SK-N-SH (cell line): ENCODE measurements at regions not wholly inside any gene's neighbourhood (a gene's known extent, or its start where the extent isn't known, plus 50 kb on each side); places are given as distances from the start of the nearest gene placed in this dataset.

Experiments
- CTCF ChIA-PET: fragments of 300-600, 350-600 bp; formaldehyde crosslinking; extraction: SDS; loops from one replicate; lab custom pipeline; 2021; lab: Yijun Ruan, JAX
- POLR2A ChIA-PET: fragments of 350-600 bp; sonication (Branson Sonifier 250); formaldehyde crosslinking; extraction: SDS; loops from one replicate; lab custom pipeline; 2020; ENCODE audit warnings: antibody characterized with exemption, inconsistent platforms; lab: Yijun Ruan, JAX
- DNase-seq: peaks from one replicate; pipeline ENCODE4 v3.0.0; 2012
- H2AFZ ChIP-seq: fragments of 200-600 bp; sonication (generic); 2 replicates; pipeline ENCODE4 v1.8.1; 2016; ENCODE audit warnings: antibody characterized with exemption, mild to moderate bottlenecking, low read depth
- H3F3A ChIP-seq: fragments of 200-600 bp; sonication (generic); replicated peaks from 2 replicates; pipeline ENCODE3; 2016; ENCODE audit warnings: antibody characterized with exemption, mild to moderate bottlenecking; ENCODE audit not compliant: insufficient read depth
- H3K27ac ChIP-seq, 2 experiments: fragments of 200-500 bp in 1 of 2; fragments of 200-600 bp in 1 of 2; sonication (Bioruptor generic) in 1 of 2; sonication (generic), shearing (Covaris generic) in 1 of 2; 2 replicates each; pipeline versions ENCODE4 v1.5.1 to v1.6.1; 2014 to 2016; ENCODE audit warnings: low read depth in 2 of 2, inconsistent platforms in 1 of 2, low read length in 1 of 2, mild to moderate bottlenecking in 1 of 2, mixed read lengths in 1 of 2
- H3K27me3 ChIP-seq: fragments of 200-600 bp; sonication (generic), shearing (Covaris generic); 2 replicates; pipeline ENCODE4 v1.6.1; 2016; ENCODE audit warnings: mixed run types; ENCODE audit not compliant: insufficient read depth
- H3K36me3 ChIP-seq, 2 experiments: fragments of 200-500 bp in 1 of 2; fragments of 200-600 bp in 1 of 2; sonication (Bioruptor generic) in 1 of 2; sonication (generic) in 1 of 2; replicated peaks in 1 of 2; 2 replicates each; pipeline versions ENCODE3 to v1.5.1; 2014 to 2016; ENCODE audit warnings: low read length in 1 of 2, mild to moderate bottlenecking in 1 of 2; ENCODE audit not compliant: insufficient read depth in 2 of 2, control insufficient read depth in 1 of 2
- H3K4me1 ChIP-seq, 2 experiments: fragments of 200-500 bp in 1 of 2; fragments of 200-600 bp in 1 of 2; sonication (Bioruptor generic) in 1 of 2; sonication (generic), shearing (Covaris generic) in 1 of 2; 2 replicates each; pipeline versions ENCODE4 v1.5.1 to v1.6.1; 2014 to 2016; ENCODE audit warnings: low read depth in 1 of 2, low read length in 1 of 2, mixed run types in 1 of 2; ENCODE audit not compliant: insufficient read depth in 2 of 2, control insufficient read depth in 1 of 2
- H3K4me2 ChIP-seq: fragments of 200-600 bp; sonication (generic), shearing (Covaris generic); 2 replicates; pipeline ENCODE4 v1.6.1; 2017; ENCODE audit warnings: mixed run types
- H3K4me3 ChIP-seq, 2 experiments: fragments of 200-500 bp in 1 of 2; fragments of 200-600 bp in 1 of 2; sonication (Bioruptor generic) in 1 of 2; sonication (generic), shearing (Covaris generic) in 1 of 2; 2 replicates each; pipeline versions ENCODE4 v1.5.1 to v1.8.1; 2014 to 2016; ENCODE audit warnings: low read depth in 2 of 2, inconsistent platforms in 1 of 2, low read length in 1 of 2, mild to moderate bottlenecking in 1 of 2, mixed read lengths in 1 of 2, moderate library complexity in 1 of 2
- H3K79me2 ChIP-seq: fragments of 200-600 bp; sonication (generic); 2 replicates; pipeline ENCODE4 v1.8.1; 2017; ENCODE audit warnings: mild to moderate bottlenecking; ENCODE audit not compliant: insufficient read depth
- H3K9ac ChIP-seq: fragments of 200-600 bp; sonication (generic); 2 replicates; pipeline ENCODE4 v1.6.1; 2017; ENCODE audit warnings: mixed run types
- H3K9me2 ChIP-seq: fragments of 200-600 bp; sonication (generic); 2 replicates; pipeline ENCODE4 v1.6.1; 2017; ENCODE audit warnings: mixed run types
- H3K9me3 ChIP-seq: fragments of 200-600 bp; sonication (generic); 2 replicates; pipeline ENCODE4 v1.6.1; 2017; ENCODE audit warnings: mixed run types, mild to moderate bottlenecking, moderate library complexity
- H4K20me1 ChIP-seq: fragments of 200-600 bp; sonication (generic); 2 replicates; pipeline ENCODE4 v1.6.1; 2017; ENCODE audit warnings: mild to moderate bottlenecking, mixed run types; ENCODE audit not compliant: insufficient read depth
- CTCF ChIP-seq: fragments of 200-600 bp; sonication (generic); IDR thresholded peaks from 2 replicates; pipeline ENCODE4 v1.6.1; 2017; ENCODE audit warnings: antibody characterized with exemption, mild to moderate bottlenecking, moderate library complexity
- ELF1 ChIP-seq: IDR thresholded peaks from 2 replicates; pipeline ENCODE4 v1.4.0; 2012
- FOSL2 ChIP-seq: IDR thresholded peaks from 2 replicates; pipeline ENCODE4 v1.4.0; 2012; ENCODE audit warnings: low read depth, mild to moderate bottlenecking, moderate library complexity, borderline replicate concordance
- FOXJ3 ChIP-seq: sonication (generic); formaldehyde crosslinking; IDR thresholded peaks from 2 replicates; pipeline ENCODE4 v1.5.1; 2020; ENCODE audit warnings: mild to moderate bottlenecking, missing genetic modification reagents
- FOXM1 ChIP-seq: IDR thresholded peaks from 2 replicates; pipeline ENCODE4 v1.4.0; 2012; ENCODE audit warnings: low read depth, mild to moderate bottlenecking
- GATA2 ChIP-seq: sonication (generic); formaldehyde crosslinking; IDR thresholded peaks from 2 replicates; pipeline ENCODE4 v1.5.0; 2020; ENCODE audit warnings: mild to moderate bottlenecking, missing genetic modification reagents
- JUND ChIP-seq: IDR thresholded peaks from 2 replicates; pipeline ENCODE4 v1.4.0; 2012
- MEF2A ChIP-seq: IDR thresholded peaks from 2 replicates; pipeline ENCODE4 v1.4.0; 2012; ENCODE audit warnings: low read depth, borderline replicate concordance
- NRF1 ChIP-seq: IDR thresholded peaks from 2 replicates; pipeline ENCODE4 v1.6.1; 2012; ENCODE audit warnings: low read depth, mild to moderate bottlenecking, low read length
- POLR2AphosphoS5 ChIP-seq: IDR thresholded peaks from 2 replicates; pipeline ENCODE4 v1.6.1; 2012; ENCODE audit warnings: low read depth, low read length
- RCOR1 ChIP-seq: fragments of 150-350 bp; IDR thresholded peaks from 2 replicates; pipeline ENCODE4 v1.6.1; 2017; ENCODE audit warnings: antibody characterized with exemption, low read length
- REST ChIP-seq: IDR thresholded peaks from 2 replicates; pipeline ENCODE4 v1.6.1; 2012; ENCODE audit warnings: mild to moderate bottlenecking, low read depth, low read length, moderate library complexity
- RFX5 ChIP-seq: IDR thresholded peaks from 2 replicates; pipeline ENCODE4 v1.6.1; 2012; ENCODE audit warnings: mild to moderate bottlenecking, improper control_type of control experiment, low read length
- TAF1 ChIP-seq: IDR thresholded peaks from 2 replicates; pipeline ENCODE4 v1.6.1; 2012; ENCODE audit warnings: low read depth, mild to moderate bottlenecking, low read length, moderate library complexity, borderline replicate concordance
- TEAD4 ChIP-seq: IDR thresholded peaks from 2 replicates; pipeline ENCODE4 v1.4.0; 2012; ENCODE audit warnings: mild to moderate bottlenecking, borderline replicate concordance; ENCODE audit not compliant: insufficient read depth
- WGBS: methylation state at CpG from one replicate; pipeline ENCODE4 v1.1.6; 2017; ENCODE audit warnings: low lambda C conversion rate; 5-methylcytosine and 5-hydroxymethylcytosine counted together
- TF ChIP-seq, protein P1 (sequence below): IDR thresholded peaks from 2 replicates; pipeline ENCODE4; 2012
- TF ChIP-seq, protein P2 (sequence below): IDR thresholded peaks from 2 replicates; pipeline ENCODE4 v1.4.0; 2012; ENCODE audit warnings: low read depth, borderline replicate concordance

DNA sequence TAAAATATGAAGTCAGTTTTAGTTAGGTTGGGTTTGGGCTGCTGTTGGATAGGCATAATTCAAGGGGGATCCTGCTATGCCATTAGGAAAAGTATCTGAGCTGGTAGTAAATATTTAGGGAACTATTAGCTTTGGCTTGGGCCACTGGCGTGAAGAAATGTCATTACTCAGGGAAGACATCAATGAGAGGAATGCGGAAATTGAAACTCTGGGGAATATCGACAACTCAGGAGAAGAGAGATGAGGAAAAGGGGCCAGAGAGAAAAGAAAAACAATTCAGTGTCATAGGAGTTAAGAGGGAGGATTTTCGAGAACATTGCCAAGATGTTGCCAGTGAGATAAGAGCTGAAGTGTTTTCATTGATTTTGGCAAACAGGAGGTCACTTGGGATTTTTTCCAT lies 149.7 kb upstream of the PARD3B start (continued):
- no peak for TF ChIP-seq REST

DNA sequence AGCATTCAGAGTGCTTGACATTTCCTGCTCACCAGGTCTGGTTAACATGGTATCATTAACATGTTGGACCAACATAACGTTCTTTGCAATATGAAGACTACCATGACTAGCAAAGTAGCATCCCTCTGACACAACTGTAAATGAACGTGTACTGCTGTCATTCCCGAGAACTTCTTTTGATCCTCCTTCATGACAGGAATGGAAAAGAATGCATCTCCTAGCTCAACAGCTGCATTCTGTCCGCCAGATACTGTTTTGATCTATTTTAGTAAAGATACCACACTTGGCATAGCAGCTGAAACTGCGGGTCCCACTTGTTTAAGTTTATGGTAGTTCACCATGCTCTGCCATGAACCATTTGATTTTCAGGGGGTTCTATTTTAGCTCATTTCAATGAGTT lies 144.2 kb upstream of the PARD3B start:
- no peak overlapping the region for H2AFZ ChIP-seq
- no peaks in the 10 kb centered on the region for H3K9me2 ChIP-seq
- H3K27ac ChIP-seq, result no peak overlapping the region
- ChIA-PET POLR2A (no interaction called here), CTCF (no interaction called here)
- no peaks in the 10 kb centered on the region for H3K27me3 ChIP-seq
- TF ChIP-seq GATA2 (CRISPR knock-in tag) (no peak), FOXJ3 (CRISPR knock-in tag) (no peak)
- TF ChIP-seq, protein P1, sequence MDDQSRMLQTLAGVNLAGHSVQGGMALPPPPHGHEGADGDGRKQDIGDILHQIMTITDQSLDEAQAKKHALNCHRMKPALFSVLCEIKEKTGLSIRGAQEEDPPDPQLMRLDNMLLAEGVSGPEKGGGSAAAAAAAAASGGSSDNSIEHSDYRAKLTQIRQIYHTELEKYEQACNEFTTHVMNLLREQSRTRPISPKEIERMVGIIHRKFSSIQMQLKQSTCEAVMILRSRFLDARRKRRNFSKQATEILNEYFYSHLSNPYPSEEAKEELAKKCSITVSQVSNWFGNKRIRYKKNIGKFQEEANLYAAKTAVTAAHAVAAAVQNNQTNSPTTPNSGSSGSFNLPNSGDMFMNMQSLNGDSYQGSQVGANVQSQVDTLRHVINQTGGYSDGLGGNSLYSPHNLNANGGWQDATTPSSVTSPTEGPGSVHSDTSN, result no peak
- WGBS, result 38% methylated on average over 5 of the region's 5 CpGs
- no peak for DNase-seq
- no peaks in the 10 kb centered on the region for H4K20me1 ChIP-seq
- H3K4me3 ChIP-seq, result no peak overlapping the region
- H3F3A ChIP-seq, result no peaks in the 10 kb centered on the region
- H3K4me1 ChIP-seq, result peaks cover 0 to 3% of the 10 kb centered on the region in 2 experiments; a peak in 2 of 4 replicates
- H3K4me2 ChIP-seq, result no peak overlapping the region
- H3K36me3 ChIP-seq, result no peaks in the 10 kb centered on the region
- H3K9ac ChIP-seq, result no peak overlapping the region
- H3K79me2 ChIP-seq, result no peaks in the 10 kb centered on the region
- H3K9me3 ChIP-seq, result no peaks in the 10 kb centered on the region

DNA sequence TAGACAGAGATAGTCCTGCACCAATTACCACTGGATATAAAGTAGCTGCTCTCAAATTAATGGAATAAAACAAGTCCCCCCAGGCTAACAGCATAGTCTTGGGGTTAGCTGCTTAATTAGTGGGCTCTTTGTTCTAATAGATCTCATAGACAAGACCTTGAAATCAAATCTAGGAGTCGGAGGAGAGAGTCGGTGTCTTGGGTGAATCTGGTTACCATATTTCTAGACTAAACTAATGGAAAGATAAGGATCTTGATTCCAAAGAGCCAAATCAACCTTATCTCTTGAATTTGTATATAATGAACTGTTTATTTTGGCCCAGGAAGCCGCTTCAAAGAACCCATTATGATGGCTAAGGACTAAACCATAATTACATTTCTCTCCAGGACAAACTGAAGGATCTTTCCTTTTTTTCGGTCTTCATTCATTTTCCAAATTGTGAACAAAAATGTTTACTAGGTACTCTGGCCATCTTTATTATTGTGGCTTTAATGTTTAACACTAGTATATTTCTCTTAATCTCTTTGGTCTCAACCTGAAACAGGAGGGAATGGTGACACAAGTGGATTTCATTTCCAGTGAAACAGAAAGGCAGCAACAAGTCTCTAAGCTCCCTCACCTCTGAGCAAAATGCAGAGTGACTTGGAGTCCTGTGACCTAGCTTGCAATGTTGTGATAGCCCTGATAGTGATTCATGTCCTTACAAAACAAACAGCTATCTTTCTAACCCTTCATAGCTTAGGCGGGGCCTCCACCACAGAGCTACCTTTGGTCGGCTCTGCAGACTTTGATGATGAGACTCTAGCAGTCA lies 137.9 kb upstream of the PARD3B start:
- peak; percentile 26 for DNase-seq
- WGBS, result 16% methylated on average over 6 of the region's 6 CpGs
- H3K9me2 ChIP-seq, result no peaks in the 10 kb centered on the region
- H3K36me3 ChIP-seq, result no peaks in the 10 kb centered on the region
- H2AFZ ChIP-seq, result no peak overlapping the region
- no peak overlapping the region for H3K4me3 ChIP-seq
- H4K20me1 ChIP-seq, result no peaks in the 10 kb centered on the region
- H3K79me2 ChIP-seq, result no peaks in the 10 kb centered on the region
- no peaks in the 10 kb centered on the region for H3K27me3 ChIP-seq
- H3K4me1 ChIP-seq, result peaks cover 0 to 16% of the 10 kb centered on the region in 2 experiments; a peak in 2 of 4 replicates
- ChIA-PET POLR2A (no interaction called here), CTCF (interaction anchor here (0.6 to 1.6 kb wide), 3 partner anchors 8 to 217 kb away, joined by 3 to 5 read pairs (median 4); no protein-coding TSS in a partner anchor)
- no peaks in the 10 kb centered on the region for H3K9me3 ChIP-seq
- H3F3A ChIP-seq, result no peaks in the 10 kb centered on the region
- peak overlapping the region in 1 of 2 experiments; percentile 89; a peak in 2 of 4 replicates for H3K27ac ChIP-seq
- H3K9ac ChIP-seq, result no peak overlapping the region
- no peak overlapping the region for H3K4me2 ChIP-seq
- TF ChIP-seq ELF1 (no peak), FOXM1 (no peak), TEAD4 (peak; percentile 62; the same call in 1 of the 2 replicates), POLR2AphosphoS5 (no peak), MEF2A (no peak), TAF1 (no peak), CTCF (no peak), NRF1 (no peak), JUND (no peak), GATA2 (CRISPR knock-in tag) (peak; percentile 88), RCOR1 (peak; percentile 80), RFX5 (no peak), FOSL2 (no peak)
- TF ChIP-seq, protein P2, sequence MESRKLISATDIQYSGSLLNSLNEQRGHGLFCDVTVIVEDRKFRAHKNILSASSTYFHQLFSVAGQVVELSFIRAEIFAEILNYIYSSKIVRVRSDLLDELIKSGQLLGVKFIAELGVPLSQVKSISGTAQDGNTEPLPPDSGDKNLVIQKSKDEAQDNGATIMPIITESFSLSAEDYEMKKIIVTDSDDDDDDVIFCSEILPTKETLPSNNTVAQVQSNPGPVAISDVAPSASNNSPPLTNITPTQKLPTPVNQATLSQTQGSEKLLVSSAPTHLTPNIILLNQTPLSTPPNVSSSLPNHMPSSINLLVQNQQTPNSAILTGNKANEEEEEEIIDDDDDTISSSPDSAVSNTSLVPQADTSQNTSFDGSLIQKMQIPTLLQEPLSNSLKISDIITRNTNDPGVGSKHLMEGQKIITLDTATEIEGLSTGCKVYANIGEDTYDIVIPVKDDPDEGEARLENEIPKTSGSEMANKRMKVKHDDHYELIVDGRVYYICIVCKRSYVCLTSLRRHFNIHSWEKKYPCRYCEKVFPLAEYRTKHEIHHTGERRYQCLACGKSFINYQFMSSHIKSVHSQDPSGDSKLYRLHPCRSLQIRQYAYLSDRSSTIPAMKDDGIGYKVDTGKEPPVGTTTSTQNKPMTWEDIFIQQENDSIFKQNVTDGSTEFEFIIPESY, result no peak
